ENCODE measurements at regions not wholly inside any gene's neighbourhood (a gene's known extent, or its start where the extent isn't known, plus 50 kb on each side); places are given as distances from the start of the nearest gene placed in this dataset.

DNA sequence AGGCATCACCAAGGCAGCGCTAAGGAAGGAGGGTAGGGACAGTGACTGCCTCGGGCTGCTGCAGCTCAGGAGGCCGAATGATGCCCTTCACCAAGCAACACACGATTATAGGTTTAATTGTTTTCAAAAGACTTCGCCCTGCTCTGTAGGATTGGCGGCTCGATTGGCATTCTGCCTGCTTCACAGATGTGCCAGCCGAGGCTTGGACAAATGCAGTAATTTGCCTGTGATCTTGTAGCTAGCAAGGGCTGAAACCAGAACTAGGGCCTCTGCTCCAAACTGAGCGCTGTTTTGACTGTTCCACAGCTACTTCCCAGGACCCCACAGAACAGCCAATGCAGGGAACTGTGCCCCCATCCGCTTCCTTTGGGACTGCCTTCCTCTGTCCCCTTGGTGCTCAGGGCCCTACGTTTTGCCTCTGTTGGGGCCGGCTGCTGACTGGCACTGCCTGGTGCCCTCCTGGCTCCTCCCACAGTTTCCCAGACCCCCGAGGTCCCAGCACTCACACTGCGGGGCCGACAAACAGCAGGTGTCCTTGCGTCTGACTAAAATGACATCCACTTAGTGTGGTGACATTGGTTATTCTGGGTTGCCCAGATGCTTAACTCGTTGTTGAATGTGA, 62.6 kb upstream of the EN2 start (continued):
- no peak for TF ChIP-seq JUND (IDR thresholded peaks at IDR 0.05; ENCODE audit: low read length)
